Activated CD8-positive, alpha-beta memory T cell treated with anti-CD3 and anti-CD28 coated beads for 4 hours (primary cell): ENCODE measurements at regions not wholly inside any gene's neighbourhood (a gene's known extent, or its start where the extent isn't known, plus 50 kb on each side); places are given as distances from the start of the nearest gene placed in this dataset.

Experiments used
- DNase-seq, 2 donors: peaks; one replicate each; pipeline ENCODE4 v3.0.0-alpha.2; 2020; ENCODE audit warnings: low read depth in 2 of 2

GRCh38 chr9:27749838-27750237, 176.6 kb upstream of the C9orf72 start:
- DNase-seq: no peak

GRCh38 chr9:27750566-27750965, 177.3 kb upstream of the C9orf72 start:
- no peak for DNase-seq

GRCh38 chr9:27752069-27752468, 178.8 kb upstream of the C9orf72 start:
- no peak for DNase-seq

GRCh38 chr9:27755846-27756245, 182.6 kb upstream of the C9orf72 start:
- DNase-seq: no peak

GRCh38 chr9:27756418-27756817, 183.1 kb upstream of the C9orf72 start:
- DNase-seq: no peak

GRCh38 chr9:27763831-27764230, 190.6 kb upstream of the C9orf72 start:
- DNase-seq: no peak

- no peak for DNase-seq
Observed at GRCh38 chr9:27765266-27766072, 192.2 kb upstream of the C9orf72 start.

GRCh38 chr9:27766073-27766835, 193.0 kb upstream of the C9orf72 start:
- no peak for DNase-seq

- no peak for DNase-seq
Observed at GRCh38 chr9:27768781-27769180, 195.5 kb upstream of the C9orf72 start.

GRCh38 chr9:27770541-27770940, 197.3 kb upstream of the C9orf72 start:
- no peak for DNase-seq

- no peak for DNase-seq
Observed at GRCh38 chr9:27771803-27772545, 198.7 kb upstream of the C9orf72 start.

GRCh38 chr9:27784847-27785713, 211.8 kb upstream of the C9orf72 start:
- no peak for DNase-seq

- no peak for DNase-seq
Observed at GRCh38 chr9:27785714-27786100, 212.4 kb upstream of the C9orf72 start.

GRCh38 chr9:27787891-27788290, 214.6 kb upstream of the C9orf72 start:
- DNase-seq: no peak

- no peak for DNase-seq
Observed at GRCh38 chr9:27791311-27791710, 218.0 kb upstream of the C9orf72 start.

GRCh38 chr9:27792971-27793689, 219.8 kb upstream of the C9orf72 start:
- DNase-seq: no peak

GRCh38 chr9:27799326-27799725, 226.0 kb upstream of the C9orf72 start:
- DNase-seq: no peak

- DNase-seq: no peak
Observed at GRCh38 chr9:27800159-27800558, 226.9 kb upstream of the C9orf72 start.

- DNase-seq: no peak
Observed at GRCh38 chr9:27800692-27801370, 227.6 kb upstream of the C9orf72 start.

GRCh38 chr9:27801545-27801944, 228.3 kb upstream of the C9orf72 start:
- no peak for DNase-seq
